ENCODE measurements at regions not wholly inside any gene's neighbourhood (a gene's known extent, or its start where the extent isn't known, plus 50 kb on each side); places are given as distances from the start of the nearest gene placed in this dataset.
A peak's percentile ranks its signal among the peaks of the same experiment; 100 is the strongest.
"Not testable (repeated sequence)": the region's sequence is repeated elsewhere in the genome, so short reads cannot be mapped to it uniquely, and the experiment has no call there.

DNA sequence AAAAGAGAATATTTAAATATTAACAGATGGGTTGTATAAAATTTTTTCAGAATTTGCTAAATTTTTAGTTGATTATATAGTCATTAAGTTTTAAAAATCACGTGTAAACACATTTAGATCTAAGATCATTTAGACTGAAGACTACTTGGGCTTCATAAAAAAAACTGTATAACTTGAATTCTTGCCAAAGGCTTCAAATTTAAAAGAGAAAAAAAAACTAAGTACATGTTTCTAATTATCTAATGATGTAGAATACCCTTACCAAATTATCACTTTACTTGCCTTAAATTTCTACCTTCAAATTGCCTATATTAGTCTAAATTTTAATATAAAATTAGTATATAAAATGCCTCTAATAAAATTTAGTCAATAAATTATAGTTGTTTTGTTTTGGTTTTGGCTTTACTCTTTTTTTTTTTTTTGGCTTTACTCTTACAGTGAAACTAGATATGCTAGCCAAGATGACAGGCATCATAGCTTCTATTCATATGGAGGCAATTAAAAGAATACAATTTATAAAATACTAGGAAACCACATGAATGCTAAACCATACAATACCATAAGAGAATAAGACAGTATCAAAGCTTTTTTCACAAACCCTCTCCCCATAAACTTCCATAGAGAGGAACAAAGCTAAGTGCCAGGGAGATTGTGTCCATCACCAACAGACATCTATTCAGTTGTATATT lies 183.1 kb upstream of the KCNMB2 start:
- DNase-seq: no peak

DNA sequence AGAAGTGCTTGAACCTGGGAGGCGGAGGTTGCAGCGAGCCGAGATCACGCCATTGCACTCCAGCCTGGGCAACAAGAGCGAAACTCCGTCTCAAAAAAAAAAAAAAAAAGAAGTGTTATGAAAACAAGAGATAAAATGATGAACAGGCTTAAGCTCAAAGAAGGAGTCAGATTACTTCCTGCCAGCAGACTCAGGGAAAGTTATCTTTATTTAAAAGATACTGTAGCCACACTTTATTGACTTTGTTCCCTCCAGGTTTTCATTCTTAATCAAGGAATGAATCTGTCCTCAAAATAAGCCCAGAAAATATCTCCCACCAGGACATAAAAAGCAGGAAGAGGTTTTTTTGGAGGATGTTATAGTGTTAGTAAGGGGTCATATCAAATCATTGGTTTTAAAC lies 176.5 kb upstream of the KCNMB2 start:
- DNase-seq: no peak

- not testable (repeated sequence) for DNase-seq
Measured at GRCh38 chr3:178363048-178363447, 173.2 kb upstream of the KCNMB2 start.

GRCh38 chr3:178367817-178368617 lies 168.2 kb upstream of the KCNMB2 start:
- DNase-seq: no peak

DNA sequence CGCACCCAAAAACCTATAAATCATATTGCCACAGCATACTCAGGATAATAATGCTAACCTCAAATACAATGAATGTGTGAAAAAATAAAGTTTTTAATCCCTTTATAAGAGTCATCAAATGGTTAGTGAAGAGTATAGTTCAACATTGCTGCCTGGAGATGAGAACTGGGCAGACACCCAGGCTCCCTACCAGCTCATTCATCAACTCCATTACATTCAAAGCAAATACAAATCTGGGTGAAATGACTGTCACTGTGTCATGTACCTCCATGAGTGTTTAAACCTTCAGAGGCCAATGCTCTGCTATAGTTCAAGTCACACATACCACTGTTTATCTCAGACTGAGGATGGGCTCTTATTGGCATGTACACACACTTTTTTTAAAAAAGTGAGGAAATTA lies 167.2 kb upstream of the KCNMB2 start:
- no peak for DNase-seq

GRCh38 chr3:178369811-178370210 lies 166.4 kb upstream of the KCNMB2 start:
- DNase-seq: no peak

DNA sequence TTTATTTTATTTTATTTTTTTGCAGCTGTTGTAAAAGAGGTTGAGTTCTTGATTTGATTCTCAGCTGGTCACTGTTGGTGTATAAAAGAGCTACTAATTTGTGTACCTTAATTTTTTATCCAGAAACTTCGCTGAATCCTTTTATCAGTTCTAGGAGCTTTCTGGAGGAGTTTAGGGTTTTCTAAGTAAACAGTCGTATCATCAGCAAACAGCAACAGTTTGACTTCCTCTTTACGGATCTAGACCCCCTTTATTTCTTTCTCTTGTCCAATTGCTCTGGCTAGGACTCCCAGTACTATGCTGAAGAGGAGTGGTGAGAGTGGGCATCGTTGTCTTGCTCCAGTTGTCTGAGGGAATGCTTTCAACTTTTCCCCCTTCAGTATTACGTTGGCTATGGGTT lies 165.8 kb upstream of the KCNMB2 start:
- no peak for DNase-seq

DNA sequence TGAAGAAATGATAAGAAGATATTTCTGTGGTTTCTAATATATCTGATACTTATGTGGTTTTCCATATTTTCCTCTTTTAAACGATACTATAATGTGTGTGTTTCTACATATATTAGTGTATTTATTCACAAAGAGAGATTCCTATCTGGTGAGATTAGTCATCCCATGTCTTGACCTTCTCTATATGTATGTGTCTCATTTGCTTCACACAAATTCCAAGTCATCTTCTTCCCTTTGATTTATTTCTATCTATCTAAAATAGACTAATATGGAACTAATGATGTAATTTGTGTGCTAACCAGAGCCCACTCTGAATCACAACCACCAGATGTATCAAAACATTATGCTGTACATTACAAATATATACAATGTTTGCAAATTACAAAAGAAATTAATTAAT lies 154.7 kb upstream of the KCNMB2 start:
- DNase-seq: no peak

GRCh38 chr3:178381971-178382448 lies 154.2 kb upstream of the KCNMB2 start:
- no peak for DNase-seq

GRCh38 chr3:178382449-178383061 lies 153.7 kb upstream of the KCNMB2 start:
- no peak for DNase-seq

- no peak for DNase-seq
Measured at GRCh38 chr3:178384321-178385230, 151.7 kb upstream of the KCNMB2 start.

DNA sequence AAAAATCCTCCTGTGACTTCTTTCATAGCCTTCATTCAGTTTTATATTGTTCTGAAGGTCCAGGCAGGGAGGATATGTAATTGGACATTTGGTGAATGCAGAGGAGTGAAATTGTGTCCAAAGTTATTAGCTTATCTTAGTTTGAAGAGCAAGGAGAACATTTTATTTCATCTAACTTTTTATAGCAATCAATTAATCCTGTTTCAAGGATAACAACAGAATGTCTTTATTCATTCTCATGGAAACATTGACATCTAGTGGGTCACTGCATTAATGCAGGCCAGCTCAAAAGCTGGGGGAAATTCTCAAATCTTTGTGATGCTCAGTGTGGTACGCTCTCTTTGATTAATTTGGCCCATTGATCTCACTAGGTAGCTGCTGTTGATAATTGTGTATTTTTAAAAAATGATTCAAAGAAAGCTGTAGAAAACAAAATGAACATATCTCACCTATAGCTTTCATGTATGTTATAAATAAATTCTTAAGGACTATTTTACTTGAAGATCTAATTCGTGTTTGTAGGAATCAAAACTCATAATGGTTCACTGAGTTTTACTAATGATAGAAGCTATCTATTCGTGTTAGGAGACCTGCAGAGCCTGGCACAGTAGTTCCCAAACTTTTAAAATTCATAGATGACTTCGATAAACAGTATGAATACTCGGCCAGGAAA lies 150.8 kb upstream of the KCNMB2 start:
- DNase-seq: peak in 21 of 56 donors; percentile 0 to 48 (median 6)

DNA sequence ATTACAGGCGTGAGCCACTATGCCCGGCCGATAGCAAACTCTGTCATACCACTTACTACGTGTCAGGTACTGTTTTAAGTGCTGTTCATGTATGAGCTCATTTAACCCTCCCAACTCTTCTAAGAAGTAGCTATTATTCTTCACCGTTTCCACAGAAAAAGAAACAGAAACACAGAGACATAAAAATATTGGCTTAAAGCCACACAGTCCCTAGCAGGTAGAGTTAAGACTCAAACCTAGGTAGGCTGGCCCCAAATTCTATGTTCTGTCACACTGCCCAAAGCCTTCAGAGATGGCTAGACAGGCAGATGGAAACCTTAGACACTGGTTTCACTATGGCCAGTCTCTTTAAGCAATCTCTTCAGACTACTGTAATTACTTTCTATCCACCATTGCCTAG lies 149.8 kb upstream of the KCNMB2 start:
- no peak for DNase-seq

- no peak for DNase-seq
Measured at GRCh38 chr3:178386880-178387279, 149.4 kb upstream of the KCNMB2 start.

DNA sequence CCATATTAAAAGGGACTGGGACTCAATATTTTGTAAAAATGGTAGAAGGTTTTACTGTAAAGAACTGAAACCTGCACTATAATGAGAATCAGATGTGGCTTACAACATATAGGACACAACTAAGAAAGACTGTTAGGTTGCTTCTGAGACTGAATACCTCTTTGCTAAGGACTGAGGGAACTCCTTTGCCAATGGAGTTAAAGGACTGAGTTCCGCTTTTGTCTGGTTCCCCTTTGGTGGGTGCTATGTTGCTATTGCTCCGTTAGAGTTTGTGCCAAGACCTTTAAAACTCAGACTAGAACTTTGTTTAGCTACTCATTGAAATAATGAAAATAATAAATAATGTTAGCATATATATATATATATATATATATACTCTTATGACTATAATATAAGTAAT lies 147.8 kb upstream of the KCNMB2 start:
- DNase-seq: no peak

DNA sequence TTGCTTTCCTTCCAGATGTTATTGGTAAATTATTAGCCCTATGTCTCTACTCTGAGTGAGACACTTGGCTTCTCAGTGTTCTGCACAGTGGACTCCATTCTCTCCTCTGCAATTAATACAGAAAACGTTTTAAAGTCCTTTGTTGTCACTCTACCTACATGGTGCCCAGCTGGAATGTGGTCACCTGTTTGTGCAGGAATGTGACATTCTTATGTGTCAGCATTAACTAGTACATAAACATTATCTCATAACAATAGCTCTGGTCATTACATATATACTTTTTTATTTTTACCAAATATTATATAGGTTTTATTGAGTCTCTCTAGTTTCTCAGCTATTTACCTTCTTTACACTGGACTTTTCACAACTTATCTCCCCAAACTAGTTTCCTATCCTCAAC lies 147.0 kb upstream of the KCNMB2 start:
- no peak for DNase-seq

DNA sequence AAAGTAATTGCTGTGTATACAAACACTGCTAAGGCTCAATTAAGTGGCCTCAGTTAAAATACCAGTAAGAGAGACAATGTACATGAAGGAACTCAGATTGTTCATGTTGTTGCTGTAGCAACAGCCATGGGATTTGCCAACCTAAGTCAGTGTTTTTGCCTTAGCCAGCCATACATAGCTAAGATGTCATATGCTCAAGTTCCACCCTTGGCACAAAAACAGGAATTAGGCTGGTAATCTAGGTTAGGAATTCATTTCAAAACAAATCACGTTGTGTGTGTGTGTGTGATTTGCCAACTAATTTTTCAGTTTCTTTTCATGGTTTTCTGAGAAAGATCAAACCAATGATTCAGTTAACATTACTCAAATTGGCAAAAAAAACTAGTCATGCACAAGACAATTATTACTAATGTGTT lies 143.7 kb upstream of the KCNMB2 start:
- DNase-seq: no peak

DNA sequence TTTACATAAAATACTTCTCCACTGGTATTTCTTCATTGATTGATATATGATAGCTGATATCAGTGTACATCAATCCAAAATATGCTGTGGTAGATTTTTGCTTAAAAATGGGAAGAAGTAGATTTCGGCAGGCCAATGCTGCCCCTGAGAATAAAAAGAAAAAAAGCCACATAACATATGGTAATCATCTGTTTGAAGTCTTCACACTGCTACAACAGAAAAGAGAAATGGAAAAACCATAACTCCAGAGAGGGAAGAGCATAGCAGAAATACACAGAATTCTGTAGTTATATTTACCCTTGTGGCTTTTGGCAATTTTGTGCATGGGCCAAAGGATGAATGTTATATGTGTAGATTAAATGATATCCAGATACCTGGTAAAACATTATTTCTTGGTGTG lies 143.1 kb upstream of the KCNMB2 start:
- DNase-seq: no peak

GRCh38 chr3:178393824-178394223 lies 142.4 kb upstream of the KCNMB2 start:
- DNase-seq: no peak

GRCh38 chr3:178396318-178396717 lies 139.9 kb upstream of the KCNMB2 start:
- DNase-seq: no peak

- DNase-seq: no peak
Measured at GRCh38 chr3:178397202-178397601, 139.0 kb upstream of the KCNMB2 start.
